ENCODE measurements at regions not wholly inside any gene's neighbourhood (a gene's known extent, or its start where the extent isn't known, plus 50 kb on each side); places are given as distances from the start of the nearest gene placed in this dataset.

GRCh38 chr17:70407506-70407905, 238.2 kb downstream of the KCNJ2 start:
- TF ChIP-seq EZH2 (IDR thresholded peaks at IDR 0.05), result no peak
- TF ChIP-seq POLR2AphosphoS5 (IDR thresholded peaks at IDR 0.05; ENCODE audit: borderline replicate concordance, low read depth, low read length), result no peak
